HG03175 (cell line): ENCODE measurements at regions not wholly inside any gene's neighbourhood (a gene's known extent, or its start where the extent isn't known, plus 50 kb on each side); places are given as distances from the start of the nearest gene placed in this dataset.
"Not testable (repeated sequence)": the region's sequence is repeated elsewhere in the genome, so short reads cannot be mapped to it uniquely, and the experiment has no call there.

ENCODE experiments used
- ATAC-seq: cut with Tn5 transposase; IDR thresholded peaks from one replicate; pipeline ENCODE4 v1.9.1; 2021; ENCODE audit warnings: mild to moderate bottlenecking, moderate library complexity; ENCODE audit not compliant: unreplicated experiment

- no peak for ATAC-seq
These were observed 177.5 kb downstream of the MTCL1 start for GRCh38 chr18:8882632-8883408.

GRCh38 chr18:8883409-8883668 lies 178.0 kb downstream of the MTCL1 start:
- ATAC-seq, result no peak

- ATAC-seq, result not testable (repeated sequence)
These were observed 182.5 kb downstream of the MTCL1 start for GRCh38 chr18:8887877-8888276.

GRCh38 chr18:8889489-8889888 lies 184.1 kb downstream of the MTCL1 start:
- ATAC-seq, result no peak

- not testable (repeated sequence) for ATAC-seq
These were observed 185.1 kb downstream of the MTCL1 start for GRCh38 chr18:8890503-8890902.

DNA sequence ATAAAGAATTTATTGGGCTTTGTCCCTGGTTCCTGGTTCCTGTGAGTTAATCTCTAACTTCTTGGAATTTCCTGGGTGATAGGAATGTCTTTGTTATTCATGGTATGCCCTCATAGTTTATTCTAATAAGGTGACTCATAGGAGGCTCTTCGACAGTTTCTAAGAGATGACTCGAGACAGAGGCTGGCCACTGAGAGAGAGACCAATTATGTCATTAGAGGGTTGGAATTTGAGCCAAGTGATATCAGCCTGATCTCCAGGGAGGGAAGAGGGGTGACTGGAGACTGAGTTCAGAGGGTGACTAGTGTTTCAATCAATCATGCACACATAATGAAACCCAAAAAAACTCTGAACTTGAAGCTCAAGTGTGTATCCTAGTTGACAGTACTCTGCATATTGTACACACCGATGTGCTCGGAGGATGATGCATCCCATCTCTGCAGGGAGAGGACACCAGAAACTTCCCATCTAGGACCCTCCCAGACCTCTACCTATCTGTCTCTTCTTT lies 185.7 kb downstream of the MTCL1 start:
- no peak for ATAC-seq

DNA sequence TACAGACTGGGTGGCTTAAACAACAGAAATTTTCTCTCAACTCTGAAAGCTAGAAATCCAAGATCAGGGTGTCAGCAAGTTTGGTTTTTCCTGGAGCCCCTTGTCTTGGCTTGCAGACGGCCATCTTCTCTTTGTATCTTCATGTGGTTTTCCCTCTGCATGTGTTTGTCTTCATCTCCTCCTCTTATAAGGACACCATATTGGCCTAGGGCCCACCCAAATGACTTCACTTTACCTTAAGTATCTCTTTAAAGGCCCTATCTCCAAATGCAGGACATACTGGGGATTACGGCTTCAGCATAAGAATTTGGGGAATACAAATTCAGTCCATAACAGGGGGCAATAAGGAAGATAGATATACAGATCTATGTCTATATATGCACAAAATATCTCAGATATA lies 187.9 kb downstream of the MTCL1 start:
- no peak for ATAC-seq

GRCh38 chr18:8893628-8894231 lies 188.4 kb downstream of the MTCL1 start:
- no peak for ATAC-seq

DNA sequence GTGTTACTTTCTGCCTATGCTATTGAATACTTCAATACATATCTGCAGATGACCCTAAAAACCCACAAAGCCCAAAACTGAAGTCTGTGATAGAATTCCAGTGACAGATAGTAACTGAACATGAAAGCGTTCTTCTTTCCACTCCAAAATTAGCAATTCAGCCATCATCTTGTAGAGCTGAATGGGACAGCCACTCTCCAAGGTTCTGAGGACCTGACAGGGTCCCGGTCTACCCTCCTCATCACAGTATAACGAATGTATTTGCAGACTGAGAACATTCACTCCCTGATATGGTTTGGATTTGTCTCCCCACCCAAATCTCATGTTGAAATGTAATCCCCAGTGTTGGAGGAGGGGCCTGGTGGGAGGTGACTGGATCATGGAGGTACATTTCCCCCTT lies 189.5 kb downstream of the MTCL1 start:
- no peak for ATAC-seq

DNA sequence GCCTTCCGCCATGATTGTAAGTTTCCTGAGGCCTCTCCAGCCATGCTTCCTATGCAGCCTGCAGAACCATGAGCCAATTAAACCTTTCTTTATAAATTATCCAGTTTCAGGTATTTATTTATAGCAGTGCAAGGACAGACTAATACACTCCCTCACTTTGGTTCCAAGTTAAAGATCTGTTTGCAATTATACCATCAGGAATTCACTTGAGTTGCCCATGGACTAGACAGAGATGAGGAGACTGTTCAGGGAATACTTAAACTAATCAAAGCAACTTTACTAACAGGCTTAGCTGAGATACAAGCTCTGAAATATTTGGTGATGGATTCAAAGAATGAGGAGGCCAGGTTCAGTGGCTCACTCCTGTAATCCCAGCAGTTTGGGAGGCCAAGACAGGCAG lies 190.0 kb downstream of the MTCL1 start:
- no peak for ATAC-seq

- ATAC-seq, result no peak
These were observed 190.7 kb downstream of the MTCL1 start for GRCh38 chr18:8895987-8896619.

GRCh38 chr18:8899000-8899399 lies 193.6 kb downstream of the MTCL1 start:
- ATAC-seq, result no peak

DNA sequence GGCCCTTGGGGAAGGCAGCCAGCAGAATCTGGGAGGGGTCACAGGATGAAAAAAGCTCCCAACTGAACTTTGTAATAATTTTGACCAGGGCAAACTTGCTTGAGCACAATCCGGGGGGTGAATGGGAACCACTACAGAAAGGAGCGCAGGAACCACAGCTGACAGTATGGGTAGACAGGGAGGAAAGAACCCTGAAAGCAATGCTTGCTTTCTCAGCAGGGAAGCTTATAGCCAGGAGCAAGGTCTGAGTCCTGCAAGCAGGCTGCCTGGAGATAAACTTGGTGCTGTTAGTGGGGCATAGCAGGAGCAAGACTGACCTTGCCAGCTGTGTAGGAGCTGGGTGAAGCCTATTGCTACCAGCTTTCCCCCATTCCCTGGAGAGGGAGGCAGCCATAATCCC lies 195.2 kb downstream of the MTCL1 start:
- ATAC-seq, result no peak

- no peak for ATAC-seq
These were observed 195.7 kb downstream of the MTCL1 start for GRCh38 chr18:8901019-8901418.

GRCh38 chr18:8904316-8904715 lies 198.2 kb upstream of the NDUFV2 start:
- ATAC-seq, result no peak

GRCh38 chr18:8908792-8909510 lies 193.5 kb upstream of the NDUFV2 start:
- no peak for ATAC-seq

DNA sequence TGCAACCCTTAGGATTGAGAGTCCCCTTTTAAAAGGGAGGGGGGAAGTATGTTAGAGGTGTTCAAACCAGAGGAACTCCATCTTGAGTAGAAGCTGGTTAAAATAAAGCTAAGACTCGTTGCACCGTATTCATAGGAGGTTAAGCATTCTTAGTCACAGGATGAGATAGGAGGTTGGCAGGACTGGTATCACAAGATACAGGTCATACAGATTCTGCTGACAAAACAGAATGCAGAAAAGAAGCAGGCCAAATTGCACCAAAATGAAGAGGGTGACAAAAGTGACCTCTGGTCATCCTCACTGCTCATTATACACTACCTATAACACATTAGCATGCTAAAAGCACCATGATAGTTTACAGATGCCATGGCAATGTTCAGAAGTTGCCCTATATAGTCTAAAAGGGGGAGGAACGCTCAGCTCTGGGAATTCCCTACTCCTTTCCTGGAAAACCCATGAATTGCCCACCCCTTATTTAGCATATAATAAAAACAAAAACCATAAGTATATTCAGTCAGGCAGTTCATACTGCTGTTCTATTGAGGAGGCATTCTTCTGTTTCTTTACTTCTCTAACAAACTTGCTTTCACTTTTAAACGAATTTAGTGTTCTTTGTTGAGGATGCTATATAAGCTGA lies 192.2 kb upstream of the NDUFV2 start:
- ATAC-seq, result no peak

GRCh38 chr18:8910843-8911242 lies 191.7 kb upstream of the NDUFV2 start:
- ATAC-seq, result no peak

DNA sequence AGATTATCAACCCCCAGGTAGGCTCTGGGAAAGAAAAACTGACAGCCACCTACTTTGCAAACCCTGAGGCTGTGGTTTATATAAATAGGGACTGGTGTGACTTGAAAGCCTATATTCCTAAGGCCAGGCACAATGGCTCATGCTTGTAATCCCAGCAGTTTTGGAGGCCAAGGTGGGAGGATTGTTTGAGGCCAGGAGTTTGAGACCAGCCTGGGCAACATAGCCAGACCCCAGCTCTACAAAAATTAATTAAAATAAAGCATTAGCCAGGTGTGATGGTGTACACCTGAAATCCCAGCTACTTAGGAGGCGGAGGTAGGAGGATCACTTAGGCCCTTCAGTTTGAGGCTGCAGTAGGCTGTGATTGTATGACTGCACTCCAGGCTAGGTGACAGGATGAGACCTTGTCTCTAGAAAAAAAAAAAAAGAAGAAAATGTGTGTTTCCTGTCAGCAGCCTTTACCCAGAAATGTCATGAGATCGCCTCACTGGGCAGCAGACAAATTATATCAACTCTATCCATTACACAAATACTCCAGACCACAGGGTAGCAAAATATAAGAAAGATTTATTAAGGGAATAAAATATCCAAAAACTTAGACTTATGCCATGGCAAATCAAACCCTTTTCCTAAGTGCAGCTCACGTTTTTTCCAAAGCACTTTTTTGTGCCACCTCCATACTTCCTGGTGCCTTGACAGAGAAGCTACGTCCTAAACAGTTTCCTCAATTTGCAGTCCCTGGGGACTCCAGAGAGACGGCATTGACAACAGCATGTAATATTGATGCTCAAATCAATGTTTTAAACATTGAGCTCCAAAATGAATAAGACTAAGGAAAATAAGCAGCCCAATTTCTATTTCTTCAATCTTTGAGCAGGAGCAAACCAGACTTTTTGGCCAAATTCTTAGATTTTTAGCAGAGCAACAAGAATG lies 190.8 kb upstream of the NDUFV2 start:
- peak; percentile 17 for ATAC-seq
